ENCODE measurements at regions not wholly inside any gene's neighbourhood (a gene's known extent, or its start where the extent isn't known, plus 50 kb on each side); places are given as distances from the start of the nearest gene placed in this dataset.

DNA sequence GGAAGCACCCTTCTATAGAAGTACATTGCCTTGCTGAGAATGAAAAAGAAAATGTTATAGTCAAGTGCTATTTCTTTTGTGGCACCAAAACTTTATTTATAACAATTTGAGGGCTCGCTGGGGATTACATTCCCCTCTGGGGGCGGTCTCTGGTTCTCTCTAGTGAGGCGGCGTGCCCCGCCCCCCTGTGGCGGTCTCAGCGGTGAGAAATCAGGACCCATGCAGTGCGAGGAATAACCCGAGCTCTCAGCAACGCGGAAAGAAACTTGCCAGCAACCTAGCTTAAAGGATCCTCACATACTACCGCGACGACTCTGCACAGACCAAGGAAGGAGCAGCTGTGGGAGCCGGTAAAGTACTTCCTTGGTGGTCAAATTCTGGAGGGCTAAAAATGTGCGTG lies 83.4 kb upstream of the SHISA3 start:
- Histone ChIP-seq H3K36me3 (ENCODE audit: control insufficient read depth, insufficient read depth, low read length) (no peaks in the 10 kb centered on the region), H3K27me3 (ENCODE audit: control insufficient read depth, insufficient read depth, low read length) (no peaks in the 10 kb centered on the region), H3K9me3 (ENCODE audit: control insufficient read depth, insufficient read depth, low read length) (no peaks in the 10 kb centered on the region), H3K4me3 (ENCODE audit: low read length) (no peak overlapping the region), H3K4me1 (ENCODE audit: control insufficient read depth, insufficient read depth, low read length) (no peaks in the 10 kb centered on the region), H3K27ac (ENCODE audit: low read length) (no peak overlapping the region)
- 92% methylated on average over 16 of the region's 16 CpGs for WGBS (ENCODE audit: insufficient coverage)
- H3K27me3 Mint-ChIP-seq (ENCODE audit: low read depth in 2 of 2): no peaks in the 10 kb centered on the region
- no peak overlapping the region for H3K4me3 Mint-ChIP-seq
- TF ChIP-seq, protein P1, sequence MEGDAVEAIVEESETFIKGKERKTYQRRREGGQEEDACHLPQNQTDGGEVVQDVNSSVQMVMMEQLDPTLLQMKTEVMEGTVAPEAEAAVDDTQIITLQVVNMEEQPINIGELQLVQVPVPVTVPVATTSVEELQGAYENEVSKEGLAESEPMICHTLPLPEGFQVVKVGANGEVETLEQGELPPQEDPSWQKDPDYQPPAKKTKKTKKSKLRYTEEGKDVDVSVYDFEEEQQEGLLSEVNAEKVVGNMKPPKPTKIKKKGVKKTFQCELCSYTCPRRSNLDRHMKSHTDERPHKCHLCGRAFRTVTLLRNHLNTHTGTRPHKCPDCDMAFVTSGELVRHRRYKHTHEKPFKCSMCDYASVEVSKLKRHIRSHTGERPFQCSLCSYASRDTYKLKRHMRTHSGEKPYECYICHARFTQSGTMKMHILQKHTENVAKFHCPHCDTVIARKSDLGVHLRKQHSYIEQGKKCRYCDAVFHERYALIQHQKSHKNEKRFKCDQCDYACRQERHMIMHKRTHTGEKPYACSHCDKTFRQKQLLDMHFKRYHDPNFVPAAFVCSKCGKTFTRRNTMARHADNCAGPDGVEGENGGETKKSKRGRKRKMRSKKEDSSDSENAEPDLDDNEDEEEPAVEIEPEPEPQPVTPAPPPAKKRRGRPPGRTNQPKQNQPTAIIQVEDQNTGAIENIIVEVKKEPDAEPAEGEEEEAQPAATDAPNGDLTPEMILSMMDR (IDR thresholded peaks at IDR 0.05): no peak
- H3K4me1 Mint-ChIP-seq: no peaks in the 10 kb centered on the region
- no peak overlapping the region for H3K27ac Mint-ChIP-seq
- no peaks in the 10 kb centered on the region for H3K36me3 Mint-ChIP-seq
- ATAC-seq (no peak), DNase-seq (no peak)
- intact Hi-C loops (cut with micrococcal nuclease): no loop called here
- H3K9me3 Mint-ChIP-seq: no peaks in the 10 kb centered on the region

DNA sequence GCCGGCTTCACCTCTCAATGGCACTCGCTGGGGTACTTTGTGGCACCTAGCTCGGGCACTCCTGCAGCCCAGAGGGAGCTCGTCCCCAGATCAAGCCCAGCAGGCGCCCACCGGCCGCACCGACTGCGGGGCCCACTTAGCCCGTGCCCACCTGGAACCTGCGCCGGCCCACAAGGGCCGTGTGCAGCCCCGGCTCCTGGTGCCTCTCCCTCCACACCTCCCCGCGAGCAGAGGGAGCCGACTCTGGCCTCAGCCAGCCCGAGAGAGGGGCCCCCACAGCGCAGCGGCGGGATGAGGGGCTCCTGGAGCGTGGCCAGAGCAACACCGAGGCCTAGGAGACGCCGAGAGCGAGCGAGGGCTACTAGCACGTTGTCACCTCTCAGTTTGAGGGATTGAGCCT lies 82.1 kb upstream of the SHISA3 start:
- H3K27me3 ChIP-seq (ENCODE audit: control insufficient read depth, insufficient read depth, low read length): no peaks in the 10 kb centered on the region
- no peaks in the 10 kb centered on the region for H3K36me3 ChIP-seq (ENCODE audit: control insufficient read depth, insufficient read depth, low read length)
- ATAC-seq (no peak), DNase-seq (no peak)
- Mint-ChIP-seq H3K36me3 (no peaks in the 10 kb centered on the region), H3K27ac (no peak overlapping the region), H3K4me1 (no peaks in the 10 kb centered on the region), H3K9me3 (no peaks in the 10 kb centered on the region), H3K4me3 (no peak overlapping the region), H3K27me3 (ENCODE audit: low read depth in 2 of 2) (no peaks in the 10 kb centered on the region)
- no peak overlapping the region for H3K4me3 ChIP-seq (ENCODE audit: low read length)
- no peaks in the 10 kb centered on the region for H3K4me1 ChIP-seq (ENCODE audit: control insufficient read depth, insufficient read depth, low read length)
- no peaks in the 10 kb centered on the region for H3K9me3 ChIP-seq (ENCODE audit: control insufficient read depth, insufficient read depth, low read length)
- TF ChIP-seq, protein P1 (IDR thresholded peaks at IDR 0.05): no peak
- intact Hi-C loops (cut with micrococcal nuclease): no loop called here
- WGBS (ENCODE audit: insufficient coverage): 93% methylated on average over 28 of the region's 28 CpGs
- no peak overlapping the region for H3K27ac ChIP-seq (ENCODE audit: low read length)

DNA sequence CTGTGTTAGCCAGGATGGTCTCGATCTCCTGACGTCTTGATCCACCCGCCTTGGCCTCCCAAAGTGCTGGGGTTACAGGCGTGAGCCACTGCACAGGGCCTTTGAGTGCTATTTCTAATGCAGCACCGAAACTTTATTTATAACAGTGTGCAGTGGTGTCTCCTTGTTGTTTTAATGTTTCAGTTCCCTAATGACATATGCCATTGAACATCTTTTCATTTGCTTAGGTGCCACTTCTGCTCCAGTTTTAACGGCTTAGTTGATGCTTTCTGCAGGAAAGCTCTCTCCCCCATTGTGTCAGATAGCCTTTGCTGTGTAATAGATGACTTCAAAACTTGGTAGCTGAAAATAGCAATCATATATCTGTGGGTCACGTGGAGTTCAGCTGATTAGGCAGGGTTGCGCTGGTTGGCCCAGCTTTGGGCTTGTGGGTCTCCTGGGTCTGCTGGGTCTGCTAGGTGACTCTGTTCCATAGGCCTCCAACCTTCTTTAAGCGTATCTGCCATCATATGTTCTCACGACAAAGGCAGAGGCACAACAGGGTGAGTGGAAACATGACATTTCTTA lies 76.4 kb upstream of the SHISA3 start:
- TF ChIP-seq, protein P1 (IDR thresholded peaks at IDR 0.05): no peak
- ATAC-seq (no peak), DNase-seq (no peak)
- intact Hi-C loops (cut with micrococcal nuclease): no loop called here
- 80% methylated on average over 10 of the region's 10 CpGs for WGBS (ENCODE audit: insufficient coverage)
- no peaks in the 10 kb centered on the region for H3K36me3 Mint-ChIP-seq
- no peaks in the 10 kb centered on the region for H3K4me1 Mint-ChIP-seq
- H3K9me3 Mint-ChIP-seq: peaks cover 0 to 2% of the 10 kb centered on the region in 2 donors
- Histone ChIP-seq H3K27ac (ENCODE audit: low read length) (no peak overlapping the region), H3K36me3 (ENCODE audit: control insufficient read depth, insufficient read depth, low read length) (no peaks in the 10 kb centered on the region), H3K4me1 (ENCODE audit: control insufficient read depth, insufficient read depth, low read length) (no peaks in the 10 kb centered on the region), H3K4me3 (ENCODE audit: low read length) (no peak overlapping the region), H3K27me3 (ENCODE audit: control insufficient read depth, insufficient read depth, low read length) (no peaks in the 10 kb centered on the region), H3K9me3 (ENCODE audit: control insufficient read depth, insufficient read depth, low read length) (no peaks in the 10 kb centered on the region)
- H3K4me3 Mint-ChIP-seq: no peak overlapping the region
- no peak overlapping the region for H3K27ac Mint-ChIP-seq
- peaks cover 4 to 7% of the 10 kb centered on the region in 2 donors for H3K27me3 Mint-ChIP-seq (ENCODE audit: low read depth in 2 of 2)

- TF ChIP-seq, protein P1 (IDR thresholded peaks at IDR 0.05): no peak
- Mint-ChIP-seq H3K4me1 (no peaks in the 10 kb centered on the region), H3K27ac (no peak overlapping the region), H3K36me3 (no peaks in the 10 kb centered on the region), H3K4me3 (no peak overlapping the region), H3K9me3 (peaks cover 0 to 2% of the 10 kb centered on the region in 2 donors), H3K27me3 (ENCODE audit: low read depth in 2 of 2) (peaks cover 4 to 5% of the 10 kb centered on the region in 2 donors)
- 92% methylated on average over 4 of the region's 5 CpGs for WGBS (ENCODE audit: insufficient coverage)
- H3K4me1 ChIP-seq (ENCODE audit: control insufficient read depth, insufficient read depth, low read length): no peaks in the 10 kb centered on the region
- H3K27me3 ChIP-seq (ENCODE audit: control insufficient read depth, insufficient read depth, low read length): no peaks in the 10 kb centered on the region
- no peaks in the 10 kb centered on the region for H3K36me3 ChIP-seq (ENCODE audit: control insufficient read depth, insufficient read depth, low read length)
- no peak for ATAC-seq
- H3K9me3 ChIP-seq (ENCODE audit: control insufficient read depth, insufficient read depth, low read length): no peaks in the 10 kb centered on the region
- no peak overlapping the region for H3K27ac ChIP-seq (ENCODE audit: low read length)
- intact Hi-C loops (cut with micrococcal nuclease): no loop called here
- DNase-seq: no peak
- no peak overlapping the region for H3K4me3 ChIP-seq (ENCODE audit: low read length)
Observed at GRCh38 chr4:42326040-42326439, 71.2 kb upstream of the SHISA3 start.

All from natural killer cell (primary cell).